ENCODE measurements at regions not wholly inside any gene's neighbourhood (a gene's known extent, or its start where the extent isn't known, plus 50 kb on each side); places are given as distances from the start of the nearest gene placed in this dataset.

DNA sequence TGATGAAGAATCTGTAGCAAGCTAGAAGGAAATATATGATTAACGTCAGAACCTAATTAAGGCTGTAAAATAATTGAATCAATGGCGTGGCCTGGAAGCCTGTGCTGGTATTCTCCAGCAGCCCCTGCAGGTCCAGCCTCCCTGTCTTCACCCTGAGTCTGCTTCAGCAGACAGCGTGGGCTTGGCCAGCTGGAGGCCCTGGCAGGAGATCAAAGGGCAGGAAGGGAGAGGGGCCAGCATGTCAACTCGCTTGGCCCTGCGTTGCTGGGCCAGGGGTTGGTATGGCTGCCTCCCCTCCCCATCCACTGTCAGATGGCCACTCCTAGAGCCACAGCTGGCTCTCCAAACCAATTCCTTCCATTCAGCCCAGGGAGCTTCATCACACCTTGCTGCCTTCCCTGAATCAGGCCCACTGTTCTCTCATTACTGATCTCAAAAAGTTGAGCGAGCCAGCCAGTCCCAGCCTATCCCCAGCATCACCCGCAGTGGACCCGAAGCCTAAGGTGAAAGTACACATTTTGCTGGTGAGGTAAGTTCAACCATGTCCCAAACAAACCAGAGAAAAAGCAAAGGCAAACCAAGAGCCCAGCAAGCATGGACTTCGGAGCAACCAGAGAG lies 228.4 kb upstream of the AGAP1 start:
- TF ChIP-seq, protein P1, sequence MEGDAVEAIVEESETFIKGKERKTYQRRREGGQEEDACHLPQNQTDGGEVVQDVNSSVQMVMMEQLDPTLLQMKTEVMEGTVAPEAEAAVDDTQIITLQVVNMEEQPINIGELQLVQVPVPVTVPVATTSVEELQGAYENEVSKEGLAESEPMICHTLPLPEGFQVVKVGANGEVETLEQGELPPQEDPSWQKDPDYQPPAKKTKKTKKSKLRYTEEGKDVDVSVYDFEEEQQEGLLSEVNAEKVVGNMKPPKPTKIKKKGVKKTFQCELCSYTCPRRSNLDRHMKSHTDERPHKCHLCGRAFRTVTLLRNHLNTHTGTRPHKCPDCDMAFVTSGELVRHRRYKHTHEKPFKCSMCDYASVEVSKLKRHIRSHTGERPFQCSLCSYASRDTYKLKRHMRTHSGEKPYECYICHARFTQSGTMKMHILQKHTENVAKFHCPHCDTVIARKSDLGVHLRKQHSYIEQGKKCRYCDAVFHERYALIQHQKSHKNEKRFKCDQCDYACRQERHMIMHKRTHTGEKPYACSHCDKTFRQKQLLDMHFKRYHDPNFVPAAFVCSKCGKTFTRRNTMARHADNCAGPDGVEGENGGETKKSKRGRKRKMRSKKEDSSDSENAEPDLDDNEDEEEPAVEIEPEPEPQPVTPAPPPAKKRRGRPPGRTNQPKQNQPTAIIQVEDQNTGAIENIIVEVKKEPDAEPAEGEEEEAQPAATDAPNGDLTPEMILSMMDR (IDR thresholded peaks at IDR 0.05), result no peak
- no peak for TF ChIP-seq POLR2A (IDR thresholded peaks at IDR 0.05)
